ENCODE measurements at regions not wholly inside any gene's neighbourhood (a gene's known extent, or its start where the extent isn't known, plus 50 kb on each side); places are given as distances from the start of the nearest gene placed in this dataset.
"Not testable (repeated sequence)": the region's sequence is repeated elsewhere in the genome, so short reads cannot be mapped to it uniquely, and the experiment has no call there.

- no peak for DNase-seq
These were observed 118.2 kb upstream of the C7orf33 start for GRCh38 chr7:148472406-148472805.

GRCh38 chr7:148473703-148474480 lies 116.7 kb upstream of the C7orf33 start:
- no peak for DNase-seq

- DNase-seq, result no peak
These were observed 116.0 kb upstream of the C7orf33 start for GRCh38 chr7:148474481-148475025.

- DNase-seq, result no peak
These were observed 112.0 kb upstream of the C7orf33 start for GRCh38 chr7:148478551-148478950.

GRCh38 chr7:148480479-148481146 lies 110.0 kb upstream of the C7orf33 start:
- no peak for DNase-seq

- no peak for DNase-seq
These were observed 109.4 kb upstream of the C7orf33 start for GRCh38 chr7:148481147-148481526.

GRCh38 chr7:148481971-148482626 lies 108.5 kb upstream of the C7orf33 start:
- DNase-seq, result peak; percentile 72

- no peak for DNase-seq
These were observed 106.9 kb upstream of the C7orf33 start for GRCh38 chr7:148483515-148484308.

GRCh38 chr7:148484486-148484885 lies 106.1 kb upstream of the C7orf33 start:
- DNase-seq, result no peak

- peak; percentile 16 for DNase-seq
These were observed 104.9 kb upstream of the C7orf33 start for GRCh38 chr7:148485618-148486017.

- DNase-seq, result no peak
These were observed 103.6 kb upstream of the C7orf33 start for GRCh38 chr7:148486937-148487336.

GRCh38 chr7:148487912-148488311 lies 102.7 kb upstream of the C7orf33 start:
- DNase-seq, result no peak

GRCh38 chr7:148489678-148490077 lies 100.9 kb upstream of the C7orf33 start:
- no peak for DNase-seq

GRCh38 chr7:148492157-148492860 lies 98.3 kb upstream of the C7orf33 start:
- DNase-seq, result no peak

GRCh38 chr7:148495605-148496004 lies 95.0 kb upstream of the C7orf33 start:
- no peak for DNase-seq

- DNase-seq, result no peak
These were observed 89.6 kb upstream of the C7orf33 start for GRCh38 chr7:148500978-148501377.

- no peak for DNase-seq
These were observed 86.6 kb upstream of the C7orf33 start for GRCh38 chr7:148503900-148504487.

GRCh38 chr7:148505645-148506375 lies 84.8 kb upstream of the C7orf33 start:
- no peak for DNase-seq

- not testable (repeated sequence) for DNase-seq
These were observed 83.4 kb upstream of the C7orf33 start for GRCh38 chr7:148507064-148507573.

- DNase-seq, result no peak
These were observed 82.8 kb upstream of the C7orf33 start for GRCh38 chr7:148507787-148508186.

GRCh38 chr7:148514236-148514635 lies 76.3 kb upstream of the C7orf33 start:
- DNase-seq, result no peak
